ENCODE measurements at regions not wholly inside any gene's neighbourhood (a gene's known extent, or its start where the extent isn't known, plus 50 kb on each side); places are given as distances from the start of the nearest gene placed in this dataset.

GRCh38 chr11:134479206-134480135, 67.4 kb upstream of the B3GAT1 start:
- Histone ChIP-seq H3K4me1 (ENCODE audit: insufficient read depth, low read length) (peaks cover 32% of the 10 kb centered on the region), H3K9ac (ENCODE audit: low read depth, low read length) (no peak overlapping the region), H3K9me3 (ENCODE audit: control insufficient read depth, insufficient read depth, low read length) (no peaks in the 10 kb centered on the region), H3K36me3 (ENCODE audit: insufficient read depth, low read length) (no peaks in the 10 kb centered on the region)

GRCh38 chr11:134478611-134479010, 66.6 kb upstream of the B3GAT1 start:
- H3K9ac ChIP-seq (ENCODE audit: low read depth, low read length): no peak overlapping the region
- peaks cover 32% of the 10 kb centered on the region for H3K4me1 ChIP-seq (ENCODE audit: insufficient read depth, low read length)
- no peaks in the 10 kb centered on the region for H3K36me3 ChIP-seq (ENCODE audit: insufficient read depth, low read length)
- no peaks in the 10 kb centered on the region for H3K9me3 ChIP-seq (ENCODE audit: control insufficient read depth, insufficient read depth, low read length)

GRCh38 chr11:134478176-134478575, 66.1 kb upstream of the B3GAT1 start:
- Histone ChIP-seq H3K9me3 (ENCODE audit: control insufficient read depth, insufficient read depth, low read length) (no peaks in the 10 kb centered on the region), H3K36me3 (ENCODE audit: insufficient read depth, low read length) (no peaks in the 10 kb centered on the region), H3K9ac (ENCODE audit: low read depth, low read length) (no peak overlapping the region)

GRCh38 chr11:134477486-134477885, 65.4 kb upstream of the B3GAT1 start:
- Histone ChIP-seq H3K9me3 (ENCODE audit: control insufficient read depth, insufficient read depth, low read length) (no peaks in the 10 kb centered on the region), H3K36me3 (ENCODE audit: insufficient read depth, low read length) (no peaks in the 10 kb centered on the region), H3K4me1 (ENCODE audit: insufficient read depth, low read length) (peaks cover 32% of the 10 kb centered on the region), H3K9ac (ENCODE audit: low read depth, low read length) (no peak overlapping the region)

More at GRCh38 chr11:134478176-134478575, 66.1 kb upstream of the B3GAT1 start:
- peaks cover 32% of the 10 kb centered on the region for H3K4me1 ChIP-seq (ENCODE audit: insufficient read depth, low read length)

GRCh38 chr11:134476435-134477021, 64.5 kb upstream of the B3GAT1 start:
- peaks cover 32% of the 10 kb centered on the region for H3K4me1 ChIP-seq (ENCODE audit: insufficient read depth, low read length)
- no peak overlapping the region for H3K9ac ChIP-seq (ENCODE audit: low read depth, low read length)
- no peaks in the 10 kb centered on the region for H3K36me3 ChIP-seq (ENCODE audit: insufficient read depth, low read length)
- H3K9me3 ChIP-seq (ENCODE audit: control insufficient read depth, insufficient read depth, low read length): no peaks in the 10 kb centered on the region

- no peaks in the 10 kb centered on the region for H3K9me3 ChIP-seq (ENCODE audit: control insufficient read depth, insufficient read depth, low read length)
- H3K4me1 ChIP-seq (ENCODE audit: insufficient read depth, low read length): peaks cover 32% of the 10 kb centered on the region
- H3K9ac ChIP-seq (ENCODE audit: low read depth, low read length): no peak overlapping the region
- no peaks in the 10 kb centered on the region for H3K36me3 ChIP-seq (ENCODE audit: insufficient read depth, low read length)
Measured at GRCh38 chr11:134475951-134476350, 63.9 kb upstream of the B3GAT1 start.

GRCh38 chr11:134474942-134475341, 62.9 kb upstream of the B3GAT1 start:
- Histone ChIP-seq H3K4me1 (ENCODE audit: insufficient read depth, low read length) (peaks cover 31% of the 10 kb centered on the region), H3K9ac (ENCODE audit: low read depth, low read length) (no peak overlapping the region), H3K36me3 (ENCODE audit: insufficient read depth, low read length) (no peaks in the 10 kb centered on the region), H3K9me3 (ENCODE audit: control insufficient read depth, insufficient read depth, low read length) (no peaks in the 10 kb centered on the region)

- H3K9ac ChIP-seq (ENCODE audit: low read depth, low read length): no peak overlapping the region
- no peaks in the 10 kb centered on the region for H3K9me3 ChIP-seq (ENCODE audit: control insufficient read depth, insufficient read depth, low read length)
- no peaks in the 10 kb centered on the region for H3K36me3 ChIP-seq (ENCODE audit: insufficient read depth, low read length)
- H3K4me1 ChIP-seq (ENCODE audit: insufficient read depth, low read length): peaks cover 26% of the 10 kb centered on the region
Measured at GRCh38 chr11:134474070-134474860, 62.2 kb upstream of the B3GAT1 start.

GRCh38 chr11:134471716-134472455, 59.8 kb upstream of the B3GAT1 start:
- no peaks in the 10 kb centered on the region for H3K36me3 ChIP-seq (ENCODE audit: insufficient read depth, low read length)
- H3K9ac ChIP-seq (ENCODE audit: low read depth, low read length): no peak overlapping the region
- no peaks in the 10 kb centered on the region for H3K9me3 ChIP-seq (ENCODE audit: control insufficient read depth, insufficient read depth, low read length)
- peaks cover 4% of the 10 kb centered on the region for H3K4me1 ChIP-seq (ENCODE audit: insufficient read depth, low read length)

GRCh38 chr11:134471087-134471715, 59.2 kb upstream of the B3GAT1 start:
- no peak overlapping the region for H3K9ac ChIP-seq (ENCODE audit: low read depth, low read length)
- no peaks in the 10 kb centered on the region for H3K36me3 ChIP-seq (ENCODE audit: insufficient read depth, low read length)
- H3K9me3 ChIP-seq (ENCODE audit: control insufficient read depth, insufficient read depth, low read length): no peaks in the 10 kb centered on the region
- H3K4me1 ChIP-seq (ENCODE audit: insufficient read depth, low read length): 0 out of 2 replicates have a peak, but pooled peaks cover 3% of the 10 kb centered on the region

GRCh38 chr11:134470238-134470637, 58.2 kb upstream of the B3GAT1 start:
- H3K9ac ChIP-seq (ENCODE audit: low read depth, low read length): no peak overlapping the region
- no peaks in the 10 kb centered on the region for H3K9me3 ChIP-seq (ENCODE audit: control insufficient read depth, insufficient read depth, low read length)
- peaks cover 12% of the 10 kb centered on the region for H3K4me1 ChIP-seq (ENCODE audit: insufficient read depth, low read length)
- no peaks in the 10 kb centered on the region for H3K36me3 ChIP-seq (ENCODE audit: insufficient read depth, low read length)

GRCh38 chr11:134469627-134470026, 57.6 kb upstream of the B3GAT1 start:
- Histone ChIP-seq H3K9me3 (ENCODE audit: control insufficient read depth, insufficient read depth, low read length) (no peaks in the 10 kb centered on the region), H3K9ac (ENCODE audit: low read depth, low read length) (no peak overlapping the region), H3K36me3 (ENCODE audit: insufficient read depth, low read length) (no peaks in the 10 kb centered on the region), H3K4me1 (ENCODE audit: insufficient read depth, low read length) (peaks cover 13% of the 10 kb centered on the region)

GRCh38 chr11:134468796-134469195, 56.8 kb upstream of the B3GAT1 start:
- Histone ChIP-seq H3K9ac (ENCODE audit: low read depth, low read length) (no peak overlapping the region), H3K36me3 (ENCODE audit: insufficient read depth, low read length) (no peaks in the 10 kb centered on the region), H3K9me3 (ENCODE audit: control insufficient read depth, insufficient read depth, low read length) (no peaks in the 10 kb centered on the region), H3K4me1 (ENCODE audit: insufficient read depth, low read length) (peaks cover 13% of the 10 kb centered on the region)

Data from ES-I3 (cell line).